ENCODE measurements at regions not wholly inside any gene's neighbourhood (a gene's known extent, or its start where the extent isn't known, plus 50 kb on each side); places are given as distances from the start of the nearest gene placed in this dataset.
"Not testable (repeated sequence)": the region's sequence is repeated elsewhere in the genome, so short reads cannot be mapped to it uniquely, and the experiment has no call there.

DNA sequence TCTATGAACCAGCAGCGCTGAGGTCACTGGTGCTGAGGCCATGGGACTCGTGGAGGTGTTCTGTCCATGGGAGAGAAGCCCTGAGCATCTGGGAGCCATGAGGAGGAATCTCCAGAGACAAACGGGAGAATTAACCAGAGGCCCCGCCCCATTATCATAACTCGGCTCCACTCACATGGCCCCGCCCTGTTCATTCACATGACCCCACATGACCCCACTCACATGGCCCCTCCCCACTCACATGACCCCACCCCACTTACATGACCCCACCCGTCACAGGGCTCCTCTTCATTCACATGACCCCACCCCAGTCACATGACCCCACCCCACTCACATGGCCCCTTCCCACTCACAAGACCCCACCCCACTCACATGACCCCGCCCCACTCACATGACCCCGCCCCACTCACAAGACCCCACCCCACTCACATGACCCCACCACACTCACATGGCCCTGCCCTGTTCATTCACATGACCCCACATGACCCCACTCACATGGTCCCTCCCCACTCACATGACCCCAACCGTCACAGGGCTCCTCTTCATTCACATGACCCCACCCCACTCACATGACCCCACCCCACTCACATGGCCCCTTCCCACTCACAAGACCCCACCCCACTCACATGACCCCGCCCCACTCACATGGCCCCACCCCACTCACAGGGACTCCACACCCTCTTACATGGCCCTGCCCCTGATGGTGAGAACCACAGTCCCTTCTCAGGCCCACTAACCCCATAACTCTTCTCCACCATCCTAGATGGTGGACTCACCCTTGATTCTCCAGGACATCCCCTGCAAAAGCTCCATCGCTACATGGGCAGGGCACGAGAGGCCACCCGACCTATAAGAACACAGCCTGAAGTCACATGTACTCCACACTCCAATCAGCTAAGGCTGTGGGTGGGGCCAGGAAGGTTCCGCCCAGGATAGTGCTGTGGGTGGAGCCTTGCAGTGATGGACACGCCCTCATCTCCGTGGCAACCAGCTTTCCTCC lies 151.1 kb upstream of the SFSWAP start:
- DNase-seq, result no peak

DNA sequence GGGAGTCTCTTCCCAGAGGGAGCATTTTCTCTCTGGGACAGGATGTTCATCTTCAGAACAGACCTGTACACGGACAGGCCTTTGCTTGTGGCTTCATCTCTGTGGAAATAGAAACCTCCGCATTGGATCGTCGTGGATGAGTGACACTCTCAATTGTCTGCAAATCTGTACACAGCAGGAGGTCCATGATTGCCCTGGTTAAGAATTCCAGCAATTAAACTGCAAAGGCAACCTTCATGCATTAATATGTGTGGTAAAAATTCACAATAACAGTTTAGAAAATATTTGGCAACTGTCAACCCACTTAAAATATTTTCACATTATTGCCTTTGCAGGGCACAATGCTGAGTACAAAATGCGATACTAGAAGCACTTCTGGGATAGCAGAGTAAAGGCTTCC lies 149.8 kb upstream of the SFSWAP start:
- DNase-seq, result peak; percentile 6

DNA sequence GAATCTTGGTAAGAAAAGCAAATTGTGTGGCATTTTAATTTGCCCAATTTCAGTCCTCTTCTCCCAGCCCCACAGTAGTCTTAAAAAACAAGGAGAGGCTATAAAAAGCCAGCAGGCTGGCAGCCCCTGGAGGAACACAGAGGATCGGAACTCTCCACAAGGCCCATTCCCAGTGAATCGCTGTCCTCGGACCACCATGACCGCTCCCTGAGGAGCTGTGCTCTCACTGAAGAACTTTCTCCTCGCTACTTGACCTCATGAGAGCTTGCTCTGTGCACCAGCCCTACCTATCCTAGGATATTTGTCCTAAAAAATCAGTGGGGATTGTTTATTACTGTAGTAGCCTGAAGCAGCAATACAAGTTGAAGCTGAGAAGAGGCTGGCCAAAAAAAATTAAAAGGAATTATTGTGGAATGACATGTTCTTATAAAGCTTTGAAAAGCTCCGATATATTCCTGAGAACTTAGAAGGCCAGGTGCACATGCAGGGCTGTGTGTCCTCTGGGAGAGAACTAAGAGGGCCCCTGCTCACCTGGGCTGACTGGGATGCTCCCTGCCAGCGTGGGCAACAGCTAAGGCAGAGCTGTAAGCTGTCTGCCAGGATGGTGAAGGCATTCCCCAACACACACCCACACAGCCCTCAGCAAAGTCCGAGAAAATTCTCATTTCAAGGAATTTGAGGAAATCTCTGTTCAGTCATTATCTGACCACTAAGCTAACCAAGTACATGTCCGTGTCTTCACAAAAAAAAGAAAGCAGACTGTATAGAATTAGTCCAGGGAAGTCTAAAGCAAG lies 148.8 kb upstream of the SFSWAP start:
- DNase-seq, result no peak

DNA sequence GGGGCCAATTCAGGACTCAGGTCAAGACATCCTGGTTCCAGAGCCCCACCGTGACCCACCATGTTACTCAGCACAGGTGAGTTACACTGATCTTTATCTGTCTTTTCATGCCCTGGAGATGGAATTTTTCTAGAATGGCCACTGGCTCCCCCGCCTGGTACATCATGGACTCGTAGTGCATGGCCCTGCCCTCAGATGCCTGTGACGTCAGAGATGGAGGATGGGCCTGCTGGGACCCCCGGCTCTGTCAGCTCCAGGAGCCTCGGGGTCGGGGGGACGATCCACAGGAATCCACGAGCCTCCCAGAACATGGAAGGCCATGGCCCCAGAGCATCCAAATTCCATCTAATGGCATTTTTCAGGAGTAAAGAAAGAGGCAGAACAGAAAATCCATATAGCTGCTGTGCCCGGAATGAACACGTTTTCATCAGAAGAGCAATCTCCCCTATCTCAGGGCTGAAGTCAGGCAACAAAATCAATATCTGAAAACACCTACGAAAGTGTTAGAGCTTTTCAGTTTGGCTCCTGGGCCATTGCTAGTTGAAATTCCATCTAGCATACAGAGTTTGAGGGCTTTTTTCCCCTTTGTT lies 146.7 kb upstream of the SFSWAP start:
- DNase-seq, result not testable (repeated sequence)

GRCh38 chr12:131564845-131565244 lies 146.0 kb upstream of the SFSWAP start:
- no peak for DNase-seq

DNA sequence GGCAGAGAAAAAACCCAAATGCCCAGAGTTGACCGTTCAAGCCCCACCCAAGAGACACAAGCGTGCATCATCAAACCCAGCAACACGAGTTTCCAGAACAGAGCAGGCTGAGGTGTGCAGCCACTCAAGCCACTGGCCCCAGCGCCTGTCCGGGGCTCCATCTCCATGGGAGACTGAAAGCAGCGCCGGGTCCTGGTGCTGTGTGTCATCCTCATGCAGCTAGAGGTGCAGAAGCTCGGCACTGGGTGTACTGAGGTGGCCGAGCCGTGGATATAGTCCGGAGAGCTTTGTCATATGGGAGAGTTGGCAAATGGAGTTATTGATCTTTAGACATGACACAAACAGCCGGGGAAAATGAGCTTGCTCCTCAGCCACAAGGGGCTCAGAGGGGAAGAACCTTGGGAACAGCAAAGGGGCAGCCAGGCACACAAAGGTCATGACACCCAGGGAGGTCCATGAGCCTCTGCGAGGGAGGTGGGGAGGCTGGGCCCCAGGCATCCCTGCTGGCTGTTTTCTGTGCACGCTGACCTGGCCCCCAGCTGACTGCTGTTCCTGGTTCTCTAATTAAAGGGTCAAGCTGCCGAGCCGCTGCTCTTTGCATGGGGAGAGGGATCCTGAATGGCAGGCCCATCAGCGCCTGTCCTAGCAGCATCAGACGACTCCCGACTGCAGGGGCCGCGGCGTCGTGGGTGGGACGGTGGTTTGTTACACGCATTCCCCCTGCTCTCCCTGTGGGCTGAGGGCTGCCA lies 145.4 kb upstream of the SFSWAP start:
- no peak for DNase-seq

- no peak for DNase-seq
These were observed 142.6 kb upstream of the SFSWAP start for GRCh38 chr12:131568336-131568735.

- no peak for DNase-seq
These were observed 140.3 kb upstream of the SFSWAP start for GRCh38 chr12:131570596-131570995.

DNA sequence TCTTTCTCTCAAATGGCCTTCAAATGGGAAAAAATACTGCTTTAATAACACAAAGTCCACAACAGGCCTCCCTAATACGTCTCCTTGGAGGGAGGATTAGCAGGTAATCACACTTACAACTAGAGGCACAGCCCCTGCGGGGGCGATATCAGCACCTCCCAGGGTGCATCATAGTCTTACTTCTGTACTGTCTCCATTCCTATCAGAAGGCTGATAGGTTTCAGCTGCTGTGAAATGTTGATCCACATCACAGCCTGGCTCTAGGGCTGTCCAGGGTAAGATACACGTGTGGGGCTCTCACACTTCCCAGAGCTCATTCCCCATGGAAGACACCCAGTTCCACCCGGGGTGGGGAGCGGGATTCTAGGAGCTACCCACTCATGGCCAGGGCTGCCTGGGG lies 139.1 kb upstream of the SFSWAP start:
- no peak for DNase-seq

GRCh38 chr12:131572626-131573025 lies 138.3 kb upstream of the SFSWAP start:
- DNase-seq, result no peak

GRCh38 chr12:131573631-131574394 lies 137.1 kb upstream of the SFSWAP start:
- DNase-seq, result no peak

DNA sequence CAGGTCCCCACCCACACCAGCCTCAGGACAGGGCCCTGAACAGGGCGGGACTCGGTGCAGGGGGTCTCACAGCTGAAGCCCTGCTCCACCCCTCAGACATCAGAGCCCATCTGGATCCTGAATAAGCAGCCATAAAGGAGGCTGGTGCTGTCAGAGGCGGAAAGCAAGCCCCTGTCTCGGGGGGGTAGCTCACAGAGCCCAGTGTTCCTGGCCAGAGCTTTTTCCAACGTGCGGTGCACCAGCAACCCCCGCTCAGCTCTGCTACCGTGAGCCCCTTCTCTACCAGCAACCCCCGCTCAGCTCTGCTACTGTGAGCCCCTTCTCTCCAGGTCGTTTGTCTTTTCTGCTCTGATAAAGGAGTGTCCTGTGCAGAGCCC lies 136.5 kb upstream of the SFSWAP start:
- DNase-seq, result no peak

DNA sequence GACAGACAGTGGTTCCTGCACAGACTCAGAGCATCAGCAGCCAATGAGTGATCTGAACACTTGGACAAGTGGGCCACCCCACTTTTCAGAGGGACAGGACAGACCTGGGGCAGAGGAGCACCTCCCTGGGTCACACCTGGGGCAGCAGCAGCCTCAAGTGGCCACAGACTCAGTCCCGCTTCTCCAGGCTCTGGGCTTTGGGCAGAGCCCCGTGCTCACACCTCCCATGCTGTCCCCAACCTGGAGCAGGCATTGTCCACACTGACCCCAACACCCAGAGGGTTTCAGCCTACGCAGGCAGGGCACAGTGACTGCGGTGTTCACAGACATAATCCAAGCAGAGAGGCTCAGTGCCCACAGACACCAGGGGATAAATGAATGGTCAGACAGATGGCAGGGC lies 135.5 kb upstream of the SFSWAP start:
- no peak for DNase-seq

- not testable (repeated sequence) for DNase-seq
These were observed 134.2 kb upstream of the SFSWAP start for GRCh38 chr12:131576734-131577133.

GRCh38 chr12:131577766-131578165 lies 133.1 kb upstream of the SFSWAP start:
- DNase-seq, result no peak

GRCh38 chr12:131578828-131579470 lies 131.9 kb upstream of the SFSWAP start:
- DNase-seq, result no peak

GRCh38 chr12:131583090-131583712 lies 127.7 kb upstream of the SFSWAP start:
- DNase-seq, result no peak

GRCh38 chr12:131586269-131586668 lies 124.6 kb upstream of the SFSWAP start:
- no peak for DNase-seq

DNA sequence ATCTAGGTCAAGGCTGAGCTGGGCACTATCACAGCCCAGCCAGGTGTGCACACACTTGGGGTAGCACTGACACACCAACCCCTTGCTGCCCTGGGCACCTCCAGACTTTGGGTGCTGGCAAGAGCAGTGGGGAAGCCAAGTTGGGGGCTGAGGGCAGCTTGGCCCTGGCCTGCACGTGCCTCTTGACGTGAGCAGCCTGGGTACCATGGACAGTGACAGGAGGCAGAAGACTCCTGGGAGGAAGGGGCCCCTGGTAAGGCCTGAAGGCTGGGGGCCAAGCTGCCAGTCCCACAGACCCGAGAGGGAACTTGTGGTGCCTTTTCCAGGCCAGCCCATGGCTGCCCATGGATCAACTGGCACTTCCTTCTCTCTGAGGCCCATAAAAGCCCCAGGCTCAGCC lies 124.1 kb upstream of the SFSWAP start:
- no peak for DNase-seq

DNA sequence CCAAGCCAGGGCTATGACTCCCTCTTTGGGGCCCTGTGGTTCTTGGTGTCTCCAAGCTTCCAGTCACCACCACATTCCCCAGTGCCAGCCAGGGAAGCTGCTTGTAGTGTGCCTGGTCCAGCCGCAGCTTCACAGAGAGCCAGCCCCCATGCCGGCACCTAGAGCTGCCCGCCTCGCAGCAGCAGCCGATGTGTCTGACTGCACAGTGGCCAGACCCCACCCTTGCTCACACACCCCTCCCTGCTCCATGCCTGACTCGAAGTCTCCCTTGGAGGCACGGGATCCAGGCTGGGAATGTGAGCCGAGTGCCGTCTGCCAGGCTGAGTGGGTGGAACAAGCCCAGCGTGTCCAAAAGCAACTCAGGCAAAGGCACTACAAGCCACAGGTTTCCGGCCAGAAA lies 123.3 kb upstream of the SFSWAP start:
- DNase-seq, result no peak

Measured in fibroblast of skin of back (primary cell).